ENCODE measurements at regions not wholly inside any gene's neighbourhood (a gene's known extent, or its start where the extent isn't known, plus 50 kb on each side); places are given as distances from the start of the nearest gene placed in this dataset.

- no peak for DNase-seq (ENCODE audit: low read depth)
Observed at GRCh38 chr16:86365513-86366273, 144.6 kb upstream of the FOXF1 start.

- no peak for DNase-seq (ENCODE audit: low read depth)
Observed at GRCh38 chr16:86366481-86366880, 143.8 kb upstream of the FOXF1 start.

GRCh38 chr16:86367291-86368072 is 142.8 kb upstream of the FOXF1 start:
- no peak for DNase-seq (ENCODE audit: low read depth)

- no peak for DNase-seq (ENCODE audit: low read depth)
Observed at GRCh38 chr16:86368261-86368660, 142.1 kb upstream of the FOXF1 start.

GRCh38 chr16:86370062-86370461 is 140.3 kb upstream of the FOXF1 start:
- DNase-seq (ENCODE audit: low read depth) = no peak

GRCh38 chr16:86371083-86371803 is 139.1 kb upstream of the FOXF1 start:
- DNase-seq (ENCODE audit: low read depth) = no peak

- DNase-seq (ENCODE audit: low read depth) = no peak
Observed at GRCh38 chr16:86372193-86372592, 138.1 kb upstream of the FOXF1 start.

GRCh38 chr16:86373276-86373901 is 136.9 kb upstream of the FOXF1 start:
- no peak for DNase-seq (ENCODE audit: low read depth)

GRCh38 chr16:86374603-86375130 is 135.7 kb upstream of the FOXF1 start:
- no peak for DNase-seq (ENCODE audit: low read depth)

GRCh38 chr16:86375364-86375763 is 135.0 kb upstream of the FOXF1 start:
- no peak for DNase-seq (ENCODE audit: low read depth)

- no peak for DNase-seq (ENCODE audit: low read depth)
Observed at GRCh38 chr16:86375851-86376250, 134.5 kb upstream of the FOXF1 start.

- DNase-seq (ENCODE audit: low read depth) = no peak
Observed at GRCh38 chr16:86376837-86377236, 133.5 kb upstream of the FOXF1 start.

GRCh38 chr16:86377251-86378022 is 132.9 kb upstream of the FOXF1 start:
- DNase-seq (ENCODE audit: low read depth) = no peak

GRCh38 chr16:86378128-86378527 is 132.2 kb upstream of the FOXF1 start:
- no peak for DNase-seq (ENCODE audit: low read depth)

GRCh38 chr16:86378831-86379504 is 131.4 kb upstream of the FOXF1 start:
- DNase-seq (ENCODE audit: low read depth) = no peak

GRCh38 chr16:86379505-86379846 is 130.9 kb upstream of the FOXF1 start:
- DNase-seq (ENCODE audit: low read depth) = no peak

GRCh38 chr16:86380030-86380429 is 130.3 kb upstream of the FOXF1 start:
- DNase-seq (ENCODE audit: low read depth) = no peak

- no peak for DNase-seq (ENCODE audit: low read depth)
Observed at GRCh38 chr16:86381491-86381890, 128.8 kb upstream of the FOXF1 start.

- DNase-seq (ENCODE audit: low read depth) = no peak
Observed at GRCh38 chr16:86382067-86382773, 128.1 kb upstream of the FOXF1 start.

- DNase-seq (ENCODE audit: low read depth) = no peak
Observed at GRCh38 chr16:86382774-86383407, 127.4 kb upstream of the FOXF1 start.

Measured in stimulated activated CD8-positive, alpha-beta memory T cell treated with anti-CD3 and anti-CD28 coated beads, Interleukin-15, amount 100 ng/mL, for 24 hours (primary cell).